NCI-H187 (cell line): ENCODE measurements at regions not wholly inside any gene's neighbourhood (a gene's known extent, or its start where the extent isn't known, plus 50 kb on each side); places are given as distances from the start of the nearest gene placed in this dataset.
"Not testable (repeated sequence)": the region's sequence is repeated elsewhere in the genome, so short reads cannot be mapped to it uniquely, and the experiment has no call there.

Experiments used
- DNase-seq, 2 experiments: peaks; one replicate each; lab custom pipeline; 2025; lab: John Stamatoyannopoulos, UW

- no peak for DNase-seq
Measured at GRCh38 chr10:23755556-23755955, 316.7 kb downstream of the OTUD1 start.

DNA sequence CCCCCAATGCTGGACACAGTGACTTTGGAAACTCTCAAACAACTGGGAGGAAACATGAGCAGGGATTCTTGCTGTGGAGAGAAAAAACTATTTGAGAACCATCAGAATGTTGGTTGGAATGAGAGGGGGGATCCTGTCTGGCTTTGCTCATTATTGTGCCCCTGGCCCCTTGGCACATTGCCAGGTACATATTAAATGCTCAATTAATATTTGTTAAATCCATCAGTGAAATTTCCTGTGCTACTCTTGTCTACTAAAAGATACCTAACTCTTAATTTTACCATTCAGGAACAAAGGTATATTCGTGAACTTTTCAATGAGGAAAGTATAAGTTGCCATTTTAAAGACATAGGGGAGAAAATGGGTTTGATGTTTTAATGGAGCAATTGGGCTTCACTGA, 329.4 kb downstream of the OTUD1 start:
- DNase-seq: no peak

GRCh38 chr10:23777153-23777552, 338.3 kb downstream of the OTUD1 start:
- no peak for DNase-seq

GRCh38 chr10:23779301-23779700, 340.4 kb downstream of the OTUD1 start:
- DNase-seq: no peak

GRCh38 chr10:23780331-23780730, 341.5 kb downstream of the OTUD1 start:
- no peak for DNase-seq

DNA sequence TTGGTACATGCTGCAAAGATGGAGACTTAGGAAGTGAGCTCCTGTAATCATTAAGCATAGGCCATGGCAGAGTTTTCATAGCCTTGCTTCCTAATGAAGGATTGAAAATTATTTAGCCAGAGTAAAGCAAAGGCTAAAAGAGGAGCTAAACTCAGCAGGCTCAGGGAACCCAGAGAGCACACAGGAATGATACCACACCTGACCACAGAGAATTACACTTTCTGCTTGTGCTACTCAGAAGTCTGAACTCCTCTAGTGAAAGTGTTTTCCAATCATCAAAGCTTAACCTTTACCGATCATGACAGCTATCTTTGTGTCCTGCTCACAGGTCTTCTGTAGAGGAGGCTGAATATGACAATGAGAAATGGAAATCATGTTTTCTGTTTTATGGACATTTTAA, 347.7 kb downstream of the OTUD1 start:
- DNase-seq: no peak

DNA sequence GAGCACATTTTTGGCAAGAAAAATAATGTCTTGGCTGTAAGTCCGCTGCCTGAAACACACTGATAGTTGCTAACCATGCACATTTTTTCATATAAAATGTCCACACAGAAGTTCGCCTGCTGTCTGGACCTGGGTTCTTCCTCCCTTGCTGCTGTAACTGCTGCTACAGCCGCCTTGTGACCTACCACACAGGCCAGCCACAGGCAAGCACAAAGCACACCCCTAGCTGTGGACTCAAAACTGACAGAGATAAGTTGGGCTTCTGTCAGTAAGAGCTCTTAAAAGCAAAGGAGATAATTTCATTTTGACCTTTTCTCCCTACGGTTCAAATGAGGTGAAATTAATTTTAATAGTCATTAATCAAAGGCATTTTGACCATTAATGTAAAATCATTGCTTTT, 354.7 kb downstream of the OTUD1 start:
- no peak for DNase-seq

- not testable (repeated sequence) for DNase-seq
Measured at GRCh38 chr10:23797452-23797851, 358.6 kb downstream of the OTUD1 start.

DNA sequence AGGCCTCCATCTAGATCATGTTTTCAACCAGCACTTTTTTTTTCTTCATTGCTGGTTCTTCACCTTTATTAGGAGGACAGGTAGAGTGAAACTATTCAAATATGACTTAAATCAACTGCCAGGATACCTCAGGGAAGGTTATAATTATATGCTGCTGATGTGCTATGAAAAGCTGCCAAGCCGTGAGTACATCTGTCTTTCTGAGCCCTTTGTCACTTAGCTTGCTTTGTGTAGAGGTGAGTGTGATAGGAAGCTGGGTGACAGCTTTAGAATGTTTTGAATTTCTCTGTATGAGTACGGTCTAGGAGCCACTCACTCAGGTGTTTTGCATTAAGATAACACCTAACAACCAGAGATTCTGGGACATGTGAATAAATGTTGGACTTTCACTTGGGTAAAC, 365.2 kb downstream of the OTUD1 start:
- no peak for DNase-seq

DNA sequence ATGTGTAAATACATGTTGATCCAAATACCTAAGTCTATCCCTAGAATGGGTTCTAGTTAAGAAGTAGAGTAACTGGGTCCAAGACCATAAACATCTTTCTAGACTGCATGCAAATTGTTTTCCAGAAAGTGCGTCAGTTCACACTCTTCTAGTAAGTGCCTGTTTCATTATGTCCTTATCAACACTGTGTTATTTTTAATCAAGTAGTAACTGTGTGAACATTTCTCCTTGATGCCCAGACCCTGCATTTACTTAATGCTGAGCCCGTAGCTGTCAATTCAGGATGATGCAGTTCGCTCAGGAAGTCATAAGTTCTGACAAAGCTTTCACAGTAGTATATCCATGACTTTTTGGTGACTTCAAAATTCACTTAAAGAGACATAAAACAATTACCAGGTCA, 374.8 kb downstream of the OTUD1 start:
- DNase-seq: no peak

DNA sequence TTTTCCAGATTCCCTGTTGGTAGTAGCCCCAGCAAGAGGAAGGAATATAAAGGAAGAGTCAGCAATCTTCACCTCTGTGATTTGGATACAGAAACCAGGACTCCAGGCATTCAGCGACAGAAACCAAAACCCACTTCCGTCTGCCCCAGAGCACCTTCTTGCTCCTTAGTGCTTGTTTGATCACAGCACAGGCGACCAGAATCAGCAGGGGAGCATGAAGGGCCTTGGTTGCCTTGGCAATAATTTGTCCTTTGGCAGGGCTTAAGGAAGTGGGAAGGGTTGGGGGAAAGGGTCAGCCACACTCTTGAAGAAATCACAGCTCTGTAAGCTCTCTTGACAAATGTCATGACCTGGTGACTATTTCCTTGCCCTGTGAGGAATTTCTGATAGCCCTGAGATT, 379.6 kb downstream of the OTUD1 start:
- DNase-seq: no peak

- no peak for DNase-seq
Measured at GRCh38 chr10:23820792-23821191, 381.9 kb downstream of the OTUD1 start.

GRCh38 chr10:23824822-23825221, 384.1 kb upstream of the KIAA1217 start:
- no peak for DNase-seq

GRCh38 chr10:23826421-23826820, 382.5 kb upstream of the KIAA1217 start:
- DNase-seq: no peak

DNA sequence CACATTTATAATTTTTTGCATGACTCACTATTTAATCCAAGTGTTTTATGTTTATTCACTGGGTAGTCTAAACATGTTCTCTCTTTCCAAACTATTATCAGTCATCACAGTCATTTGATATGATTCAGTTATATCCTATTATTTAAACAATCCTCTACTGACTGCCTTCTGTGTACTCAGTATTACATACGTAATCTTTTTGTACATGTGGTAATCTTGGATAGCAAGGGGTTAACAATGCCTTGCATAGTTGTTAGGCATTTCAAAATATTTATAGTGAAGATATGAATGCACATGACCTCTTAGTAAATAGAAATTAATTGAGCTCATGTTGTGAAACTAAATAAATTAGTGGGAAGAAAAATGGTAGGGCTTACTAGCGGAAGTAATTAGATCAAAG, 379.4 kb upstream of the KIAA1217 start:
- DNase-seq: no peak

DNA sequence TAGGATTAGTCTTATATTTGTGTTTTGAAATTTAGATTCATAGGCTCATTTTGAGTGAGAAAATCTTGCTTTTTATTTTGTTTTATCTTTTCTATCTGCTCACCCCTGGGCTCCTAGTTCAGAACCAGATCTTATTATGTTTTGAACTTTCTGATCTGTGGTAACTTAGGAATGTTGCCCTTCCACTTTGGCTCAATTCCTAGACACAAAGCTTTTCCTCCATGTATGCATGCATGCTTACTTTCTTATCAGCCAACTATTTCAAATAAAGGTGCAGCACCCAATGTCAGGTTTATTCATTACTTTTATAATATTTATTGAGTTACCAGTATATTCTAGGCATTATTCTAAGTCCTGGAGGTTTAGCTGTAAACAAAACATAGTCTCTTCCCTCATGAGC, 374.8 kb upstream of the KIAA1217 start:
- DNase-seq: no peak

DNA sequence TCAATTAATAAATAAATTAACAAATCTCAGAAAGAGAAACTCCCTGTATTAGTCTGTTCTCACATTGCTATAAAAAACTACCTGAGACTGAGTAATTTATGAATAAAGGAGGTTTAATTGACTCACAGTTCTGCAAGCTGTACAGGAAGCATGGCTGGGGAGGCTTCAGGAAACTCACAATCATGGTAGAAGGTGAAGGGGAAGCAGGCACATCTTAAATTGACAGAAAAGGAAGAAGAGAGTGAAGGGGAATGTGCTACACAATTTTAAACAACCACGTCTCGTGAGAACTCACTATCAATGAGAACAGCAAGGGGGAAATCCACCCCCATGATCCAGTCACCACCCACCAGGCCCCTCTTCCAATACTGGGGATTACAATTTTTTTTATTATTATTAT, 358.3 kb upstream of the KIAA1217 start:
- DNase-seq: no peak

- DNase-seq: no peak
Measured at GRCh38 chr10:23859598-23859997, 349.3 kb upstream of the KIAA1217 start.

DNA sequence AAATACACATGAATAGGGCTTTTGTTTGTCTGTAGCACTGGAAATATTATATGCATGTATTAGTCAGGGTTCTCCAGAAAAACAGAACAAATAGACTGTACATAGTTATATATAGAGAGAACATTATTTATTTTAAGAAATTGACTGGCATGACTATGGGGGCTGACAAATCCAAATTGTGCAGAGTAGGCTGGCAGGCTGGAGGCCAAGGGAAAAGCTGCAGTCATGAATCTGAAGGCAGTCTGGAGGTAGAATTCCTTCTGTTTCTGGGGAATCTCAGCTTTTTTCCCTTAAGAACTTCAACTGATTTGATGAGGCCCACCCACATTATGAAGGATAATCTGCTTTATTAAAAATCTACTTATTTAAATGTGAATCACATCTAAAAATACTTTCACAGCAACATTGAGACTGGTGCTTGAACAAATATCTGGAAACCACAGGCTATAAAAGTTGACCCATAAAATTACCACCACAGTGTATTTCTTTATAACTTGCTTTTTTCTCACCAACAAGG, 344.2 kb upstream of the KIAA1217 start:
- DNase-seq: no peak

GRCh38 chr10:23866985-23867384, 342.0 kb upstream of the KIAA1217 start:
- not testable (repeated sequence) for DNase-seq

- DNase-seq: no peak
Measured at GRCh38 chr10:23868121-23868520, 340.8 kb upstream of the KIAA1217 start.

DNA sequence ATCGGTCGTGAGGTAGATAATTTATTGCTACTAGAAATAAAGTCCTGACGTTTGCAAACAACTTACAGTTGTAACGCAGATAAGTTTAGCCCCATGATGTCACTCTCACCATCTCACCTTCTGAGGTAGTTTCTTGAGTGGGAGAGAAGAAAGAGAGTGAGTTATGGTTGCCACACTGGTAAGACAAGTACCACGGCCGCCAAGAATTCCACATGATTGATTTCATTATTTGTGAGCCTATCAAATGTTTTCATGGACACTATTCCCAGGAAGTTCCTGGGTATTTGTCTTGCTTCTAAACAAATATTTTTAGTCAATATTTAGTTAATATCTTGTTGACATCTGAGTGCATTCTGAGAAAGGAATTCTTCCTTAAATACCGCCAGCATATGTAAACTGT, 339.4 kb upstream of the KIAA1217 start:
- no peak for DNase-seq

- no peak for DNase-seq
Measured at GRCh38 chr10:23869996-23870395, 338.9 kb upstream of the KIAA1217 start.

DNA sequence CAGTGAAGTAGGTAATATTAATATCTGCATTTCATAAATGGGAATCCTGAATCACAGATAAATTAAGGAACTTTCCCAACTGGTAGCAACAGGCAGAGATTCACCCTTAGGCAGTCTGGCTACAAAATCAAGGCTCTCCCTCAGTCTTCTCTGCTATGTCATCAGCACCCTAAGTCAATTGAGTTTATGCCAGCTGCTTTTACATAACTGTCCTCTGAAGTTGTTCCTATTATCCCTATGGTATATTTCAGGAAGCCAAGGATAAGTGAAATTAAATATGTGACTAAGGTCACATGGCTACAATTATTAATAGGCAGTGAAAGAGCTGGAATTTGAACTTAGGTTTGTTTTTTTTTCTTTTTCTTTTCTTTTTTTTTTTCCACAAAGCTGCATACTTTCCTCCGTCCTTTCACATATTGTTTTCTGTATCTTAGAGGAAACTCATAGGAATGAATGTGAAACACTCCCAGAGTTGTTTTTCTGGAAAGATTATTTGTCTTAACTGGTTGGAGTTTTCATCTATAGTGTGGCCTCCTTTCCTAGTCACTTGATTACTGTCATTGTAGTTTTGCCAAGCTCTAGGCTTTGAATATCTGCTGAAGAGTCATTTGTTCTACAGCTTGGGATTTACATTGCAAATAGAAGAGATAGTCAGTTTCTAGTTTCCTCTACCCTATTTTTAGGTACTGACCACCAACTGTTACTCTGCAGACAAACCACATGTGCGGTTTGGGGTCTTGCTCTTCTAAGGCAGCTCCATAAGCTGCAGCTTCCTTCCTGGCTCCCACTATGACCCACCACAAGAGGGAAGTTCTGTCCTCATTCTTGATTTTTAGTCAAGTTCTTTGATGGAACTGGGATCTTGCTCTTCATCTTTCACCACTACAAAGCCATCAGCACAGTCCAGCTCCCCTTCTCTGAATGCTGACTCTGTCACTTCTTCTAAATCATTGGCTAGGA, 338.0 kb upstream of the KIAA1217 start:
- DNase-seq: no peak
